Bone marrow (tissue), 2 donors: ENCODE measurements at regions not wholly inside any gene's neighbourhood (a gene's known extent, or its start where the extent isn't known, plus 50 kb on each side); places are given as distances from the start of the nearest gene placed in this dataset.
"Not testable (repeated sequence)": the region's sequence is repeated elsewhere in the genome, so short reads cannot be mapped to it uniquely, and the experiment has no call there.

Source experiments
- DNase-seq, 2 donors: peaks; one replicate each; lab custom pipeline; 2025; lab: John Stamatoyannopoulos, UW

- DNase-seq: no peak
These were observed 177.9 kb upstream of the SOX2 start for GRCh38 chr3:181533811-181534210.

- no peak for DNase-seq
These were observed 181.1 kb upstream of the SOX2 start for GRCh38 chr3:181530584-181530983.

DNA sequence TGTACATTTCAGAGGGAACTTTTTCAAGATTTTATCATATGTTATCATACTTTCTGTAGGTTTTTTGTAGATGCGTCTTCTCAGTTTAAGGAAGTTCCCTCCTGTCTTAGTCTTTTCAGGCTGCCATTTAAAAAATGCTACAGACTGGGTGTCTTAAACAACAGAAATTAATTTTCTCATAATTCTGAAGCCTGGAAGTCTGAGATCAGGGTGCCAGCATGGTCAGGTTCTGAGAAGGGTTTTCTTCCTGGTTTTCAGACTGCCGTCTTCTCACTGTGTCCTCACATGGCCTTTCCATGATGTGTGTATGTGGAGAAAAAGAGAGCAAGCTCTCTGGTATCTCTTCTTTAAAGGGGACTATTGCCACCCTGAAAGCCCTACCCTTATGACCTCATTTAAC is 189.9 kb upstream of the SOX2 start:
- no peak for DNase-seq

GRCh38 chr3:181518222-181518621 is 193.5 kb upstream of the SOX2 start:
- DNase-seq: no peak

- no peak for DNase-seq
These were observed 198.9 kb upstream of the SOX2 start for GRCh38 chr3:181512787-181513186.

DNA sequence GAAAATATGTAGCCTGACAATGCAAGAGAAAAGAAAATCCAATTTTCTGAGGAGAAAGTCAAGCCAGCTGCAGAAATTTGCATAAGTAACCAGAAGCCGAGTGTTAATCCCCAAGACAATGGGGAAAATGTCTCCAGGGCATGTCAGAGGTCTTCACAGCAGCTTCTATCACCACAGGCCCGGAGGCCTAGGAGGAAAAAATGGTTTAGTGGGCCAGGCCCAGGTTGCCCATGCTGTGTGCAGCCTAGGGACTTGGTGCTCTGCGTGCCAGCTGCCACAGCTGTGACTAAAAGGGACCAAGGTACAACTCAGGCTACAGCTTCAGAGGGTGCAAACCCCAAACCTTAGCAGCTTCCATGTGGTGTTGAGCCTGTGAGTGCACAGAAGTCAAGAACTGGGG is 201.2 kb upstream of the SOX2 start:
- DNase-seq: no peak

DNA sequence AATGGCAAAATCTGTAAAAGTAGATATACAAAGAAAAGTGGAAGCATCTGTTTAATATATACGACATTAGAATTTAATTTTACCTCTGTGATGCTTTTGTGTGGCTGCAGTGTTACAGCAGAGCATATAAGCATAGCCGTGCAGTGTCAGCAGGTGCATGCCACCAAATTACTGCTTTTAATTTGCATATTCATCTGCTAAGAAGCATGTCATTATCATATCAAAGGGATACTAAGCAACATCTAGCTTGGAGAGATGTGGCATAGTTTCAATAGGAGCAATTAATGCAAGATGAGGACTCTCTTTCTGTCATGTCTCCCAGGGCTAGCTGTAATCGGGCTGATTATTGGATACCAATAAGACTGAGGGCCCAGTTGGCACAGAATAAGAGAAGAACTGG is 214.4 kb upstream of the SOX2 start:
- no peak for DNase-seq

DNA sequence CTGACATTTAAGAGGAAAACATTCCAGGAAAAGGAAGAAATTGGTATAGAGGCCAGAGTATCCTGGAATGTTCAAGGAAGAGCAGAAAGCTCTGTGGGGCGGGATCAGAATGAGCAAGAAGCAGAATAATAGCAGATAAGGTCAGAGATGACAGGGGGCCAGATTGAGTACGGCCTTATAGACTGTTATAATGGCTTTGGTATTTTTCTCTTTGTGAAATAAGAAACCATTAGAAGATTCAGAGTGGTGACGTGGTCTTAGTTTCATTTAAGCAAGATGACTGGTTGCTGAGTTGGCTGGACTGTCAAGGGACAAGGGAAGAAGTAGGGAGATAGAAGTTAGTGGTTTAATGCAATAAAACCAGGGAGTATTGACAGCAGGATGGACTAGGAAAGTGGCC is 218.3 kb upstream of the SOX2 start:
- no peak for DNase-seq

DNA sequence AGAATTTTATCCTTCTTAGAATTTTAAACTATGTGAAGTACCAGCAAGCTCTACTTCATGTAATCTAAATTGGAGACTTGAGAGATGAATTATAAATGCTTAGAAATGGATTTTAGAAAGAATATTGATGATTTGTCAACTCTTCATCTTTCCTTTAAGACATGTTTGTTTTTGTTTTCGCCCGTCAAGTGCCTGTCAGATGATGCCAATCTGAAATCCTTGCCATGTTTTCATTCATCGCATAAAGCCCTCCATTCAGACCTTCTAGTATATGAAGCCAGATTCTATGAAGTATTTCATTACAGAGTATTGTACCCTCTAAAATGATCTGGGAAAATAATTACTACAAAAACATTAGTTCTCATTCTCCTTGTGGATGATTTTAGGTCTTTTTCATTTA is 223.2 kb upstream of the SOX2 start:
- no peak for DNase-seq

DNA sequence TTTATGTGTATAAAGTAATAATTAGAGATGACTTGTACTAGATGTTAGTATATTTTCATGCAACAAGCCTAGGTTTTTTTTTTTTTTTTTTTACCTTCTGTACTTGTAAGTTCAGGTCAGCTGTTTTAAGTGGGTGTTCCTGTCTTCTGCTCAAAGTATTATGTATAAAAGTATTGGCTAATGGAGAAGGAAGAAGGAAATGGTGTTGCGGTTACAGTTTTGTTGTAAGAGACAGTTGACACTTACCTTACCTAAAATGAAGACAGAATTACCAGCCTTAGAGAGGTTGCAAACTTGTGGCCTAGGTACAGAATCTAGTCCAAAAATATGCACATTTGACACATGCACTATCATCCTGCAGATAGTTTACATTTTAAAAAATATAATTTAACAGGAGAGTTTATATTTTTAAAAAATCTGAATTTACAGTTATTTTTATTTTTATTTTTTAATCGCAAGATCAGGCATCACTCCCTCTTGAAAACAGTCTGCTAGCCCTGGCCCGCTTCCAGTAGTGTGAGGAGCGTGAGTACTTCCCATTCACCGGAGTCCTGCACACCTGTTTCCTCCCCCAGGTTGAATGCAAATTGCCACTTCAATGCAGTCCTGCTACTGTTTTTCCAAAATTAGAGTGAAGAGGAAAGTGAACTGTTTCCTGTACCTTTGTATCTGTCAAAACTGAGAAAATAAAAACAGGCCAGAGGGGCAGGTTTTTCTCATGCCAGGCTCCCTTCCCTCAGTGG is 224.3 kb upstream of the SOX2 start:
- DNase-seq: no peak

GRCh38 chr3:181486141-181486885 is 225.4 kb upstream of the SOX2 start:
- no peak for DNase-seq

DNA sequence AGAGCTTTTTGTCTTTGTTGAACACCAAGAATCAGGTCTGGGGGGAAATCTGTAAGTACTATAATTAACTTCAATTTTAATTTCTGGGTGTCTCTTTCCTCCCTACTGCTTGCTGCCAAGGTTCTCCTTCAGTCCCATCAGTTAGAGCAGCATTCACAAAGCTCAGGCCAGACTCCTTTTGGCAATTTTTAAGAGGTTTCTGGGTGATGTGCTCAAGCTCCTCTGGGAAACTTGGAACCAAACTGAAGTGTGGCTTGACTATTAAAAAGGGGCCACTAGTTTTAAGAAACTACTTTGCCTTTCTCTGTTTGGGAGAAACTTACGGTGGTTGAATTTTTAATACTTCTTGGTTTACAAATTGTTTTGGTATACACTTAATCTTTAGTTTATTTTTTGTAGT is 227.7 kb upstream of the SOX2 start:
- DNase-seq: no peak

DNA sequence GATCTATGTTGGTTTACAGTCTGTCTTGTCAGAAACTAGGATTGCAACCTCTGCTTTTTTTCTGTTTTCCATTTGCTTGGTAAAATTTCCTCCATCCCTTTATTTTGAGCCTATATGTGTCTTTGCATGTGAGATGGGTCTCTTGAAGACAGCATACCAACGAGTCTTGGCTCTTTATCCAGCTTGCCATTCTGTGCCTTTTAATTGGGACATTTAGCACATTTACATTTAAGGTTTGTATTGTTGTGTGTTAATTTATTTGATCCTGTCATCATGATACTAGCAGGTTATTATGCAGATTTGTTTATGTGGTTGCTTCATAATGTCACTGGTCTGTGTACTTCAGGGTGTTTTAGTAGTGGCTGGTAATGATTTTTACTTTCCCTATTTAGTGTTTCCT is 236.6 kb upstream of the SOX2 start:
- DNase-seq: not testable (repeated sequence)

- DNase-seq: no peak
These were observed 241.4 kb upstream of the SOX2 start for GRCh38 chr3:181470349-181470748.

DNA sequence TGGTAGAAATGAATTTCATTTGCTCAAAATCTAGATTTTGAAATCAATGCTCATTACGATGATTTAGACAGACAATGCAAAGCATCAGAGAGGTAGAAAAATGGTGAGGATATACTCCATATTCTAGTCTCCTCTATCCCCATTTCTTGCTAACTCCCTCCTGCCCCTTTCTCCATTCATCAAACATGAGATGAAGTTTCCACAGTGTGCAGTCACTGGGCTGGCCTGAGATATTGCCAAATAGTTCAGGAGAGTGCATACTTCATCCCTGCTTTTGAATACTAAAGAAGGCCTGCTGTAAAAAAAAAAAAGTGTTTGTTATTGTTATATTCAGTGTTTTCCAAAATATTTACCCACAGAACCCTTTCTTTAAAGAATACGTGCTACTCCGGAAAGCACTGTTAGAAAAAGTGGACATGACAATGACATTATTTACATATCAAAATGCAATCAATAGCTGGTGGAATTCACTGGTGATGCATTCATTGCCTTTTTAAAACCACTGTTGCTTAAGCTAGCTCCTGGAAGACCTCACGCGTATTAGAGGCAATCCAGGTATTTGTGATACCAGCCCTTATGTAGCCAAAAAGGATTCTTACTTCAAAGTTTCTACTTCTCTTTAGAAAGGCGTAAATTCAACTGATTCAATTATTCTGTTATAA is 247.6 kb upstream of the SOX2 start:
- no peak for DNase-seq

- no peak for DNase-seq
These were observed 250.3 kb upstream of the SOX2 start for GRCh38 chr3:181461381-181461780.

DNA sequence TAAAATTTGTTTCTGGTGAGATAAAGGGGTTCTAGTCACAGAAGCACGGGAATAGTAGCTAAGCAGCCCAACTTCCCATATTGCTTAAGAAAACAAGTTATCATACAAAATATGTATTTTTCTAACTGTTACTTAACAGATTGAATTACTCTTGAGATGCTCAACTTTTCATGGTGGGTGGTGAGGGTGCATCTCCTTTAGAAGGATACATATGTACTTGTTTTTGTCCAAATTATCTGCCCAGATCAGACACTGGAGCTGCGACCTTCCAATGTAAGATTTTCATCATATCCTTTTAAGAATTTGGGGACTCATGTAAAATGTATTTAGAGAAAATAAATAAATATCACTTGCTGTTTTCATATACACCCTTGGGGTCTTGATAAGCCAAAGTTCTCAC is 252.2 kb upstream of the SOX2 start:
- no peak for DNase-seq

DNA sequence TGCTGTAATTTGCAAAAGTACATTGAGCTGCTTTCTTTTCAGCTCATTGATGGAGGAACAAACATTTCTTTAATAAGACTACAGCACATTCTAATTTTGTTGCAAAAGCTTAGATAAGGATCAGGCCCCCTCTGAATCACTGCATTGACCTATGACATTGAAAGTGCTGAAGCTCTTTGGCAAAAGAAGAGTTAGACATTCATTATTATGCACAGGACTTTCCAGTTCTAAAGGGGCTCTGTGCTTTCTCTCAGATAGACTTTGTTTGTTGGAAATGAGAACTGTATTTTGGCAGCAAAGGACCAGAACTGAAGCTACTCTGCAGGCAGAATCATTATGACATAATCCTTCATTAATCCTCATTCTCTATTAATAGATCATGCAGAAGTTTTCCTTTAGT is 252.9 kb upstream of the SOX2 start:
- DNase-seq: no peak

DNA sequence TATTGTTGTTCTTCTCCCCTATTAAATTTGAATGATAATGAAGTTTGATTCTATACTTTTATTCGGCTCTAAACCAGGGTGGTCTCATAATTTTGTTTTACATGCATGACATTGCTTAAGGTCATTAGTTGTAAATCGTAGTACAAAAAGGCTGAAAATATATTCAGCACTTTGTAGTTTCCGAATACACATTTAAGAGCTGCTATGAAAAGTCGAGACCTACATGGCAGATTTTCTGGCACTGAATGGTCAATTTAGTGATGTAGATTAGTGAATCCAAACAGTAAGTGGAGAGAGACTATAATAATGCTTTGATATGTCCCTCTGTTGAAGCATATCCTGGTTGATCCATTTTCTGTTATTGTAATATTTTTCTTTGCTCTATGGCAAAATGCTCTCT is 254.0 kb upstream of the SOX2 start:
- DNase-seq: no peak

- DNase-seq: no peak
These were observed 254.5 kb upstream of the SOX2 start for GRCh38 chr3:181457190-181457589.

DNA sequence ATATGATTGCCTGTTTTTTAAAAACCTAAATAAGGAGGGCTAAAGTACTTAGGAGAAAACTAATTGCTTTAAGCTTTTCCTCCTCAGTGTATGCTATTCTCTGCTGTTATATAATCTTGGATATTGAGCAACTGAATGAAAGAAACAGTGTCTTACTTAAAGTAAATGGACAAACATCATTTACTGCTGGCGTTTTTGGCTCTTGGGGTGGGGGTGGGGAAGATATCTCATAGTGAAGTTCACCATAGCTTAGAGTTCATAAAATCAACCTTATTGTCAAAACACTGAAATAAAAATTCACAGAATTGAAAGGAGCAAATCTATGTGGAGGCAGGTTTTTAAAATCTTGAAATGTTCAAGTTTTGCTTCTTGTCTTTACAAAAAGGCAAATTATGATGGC is 256.4 kb upstream of the SOX2 start:
- no peak for DNase-seq

- DNase-seq: no peak
These were observed 257.2 kb upstream of the SOX2 start for GRCh38 chr3:181454451-181455027.

- DNase-seq: no peak
These were observed 265.0 kb upstream of the SOX2 start for GRCh38 chr3:181446741-181447140.
